HG02610 (cell line): ENCODE measurements at regions not wholly inside any gene's neighbourhood (a gene's known extent, or its start where the extent isn't known, plus 50 kb on each side); places are given as distances from the start of the nearest gene placed in this dataset.
"Not testable (repeated sequence)": the region's sequence is repeated elsewhere in the genome, so short reads cannot be mapped to it uniquely, and the experiment has no call there.

ENCODE experiments used
- ATAC-seq: cut with Tn5 transposase; IDR thresholded peaks from one replicate; pipeline ENCODE4 v1.9.1; 2021; ENCODE audit warnings: mild to moderate bottlenecking, moderate library complexity; ENCODE audit not compliant: unreplicated experiment

DNA sequence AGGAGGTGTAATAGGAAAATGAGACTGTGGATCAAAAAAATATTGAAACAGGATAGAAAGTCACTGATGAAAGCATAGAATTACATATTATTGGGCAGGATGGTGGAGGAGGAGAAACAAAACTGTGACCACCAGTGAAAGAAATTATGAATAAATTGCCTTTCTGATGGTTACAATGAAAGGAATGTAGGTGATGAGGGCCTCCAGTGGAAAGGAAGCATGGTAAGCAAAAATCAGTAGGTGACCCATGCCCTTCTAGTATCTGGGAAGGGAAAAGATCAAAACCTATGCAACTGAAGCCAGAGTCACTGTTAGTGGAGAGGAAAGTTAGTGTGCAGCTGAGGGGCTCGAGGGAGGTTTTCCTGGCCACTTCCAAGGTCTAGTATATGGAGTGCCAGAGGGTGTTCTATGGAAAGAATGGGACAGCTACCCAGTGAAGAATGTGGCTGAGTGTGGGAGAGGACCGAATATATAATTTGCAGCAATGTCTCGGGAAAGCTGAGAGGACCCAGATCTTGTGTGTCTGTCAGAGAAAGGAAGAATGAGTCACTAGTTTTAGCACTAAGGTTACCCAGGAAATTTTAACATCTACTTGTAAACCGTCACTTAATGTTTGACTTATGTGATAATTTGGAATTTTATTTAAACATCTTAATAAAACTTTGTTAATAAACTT, 146.2 kb downstream of the NFKBIZ start:
- ATAC-seq, result no peak

DNA sequence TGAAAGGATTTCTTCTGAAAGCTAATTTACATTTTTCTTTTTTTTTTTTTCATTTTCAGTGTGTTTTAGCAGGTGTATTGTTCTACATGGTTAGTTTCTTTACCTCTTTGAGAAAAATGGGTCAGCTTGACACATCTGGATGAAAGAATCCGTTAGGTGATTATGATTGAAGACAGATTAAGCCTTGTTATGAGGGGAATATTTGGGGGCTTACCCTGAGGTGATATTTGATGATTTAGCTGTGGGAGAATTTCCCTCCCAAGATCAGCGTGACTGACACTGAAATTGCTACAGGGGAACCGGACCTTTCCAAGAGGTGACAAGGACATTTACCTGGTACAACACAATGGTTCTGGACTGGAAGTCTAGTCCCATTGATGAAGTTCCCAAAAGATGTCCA, 147.5 kb downstream of the NFKBIZ start:
- ATAC-seq, result peak; percentile 59

DNA sequence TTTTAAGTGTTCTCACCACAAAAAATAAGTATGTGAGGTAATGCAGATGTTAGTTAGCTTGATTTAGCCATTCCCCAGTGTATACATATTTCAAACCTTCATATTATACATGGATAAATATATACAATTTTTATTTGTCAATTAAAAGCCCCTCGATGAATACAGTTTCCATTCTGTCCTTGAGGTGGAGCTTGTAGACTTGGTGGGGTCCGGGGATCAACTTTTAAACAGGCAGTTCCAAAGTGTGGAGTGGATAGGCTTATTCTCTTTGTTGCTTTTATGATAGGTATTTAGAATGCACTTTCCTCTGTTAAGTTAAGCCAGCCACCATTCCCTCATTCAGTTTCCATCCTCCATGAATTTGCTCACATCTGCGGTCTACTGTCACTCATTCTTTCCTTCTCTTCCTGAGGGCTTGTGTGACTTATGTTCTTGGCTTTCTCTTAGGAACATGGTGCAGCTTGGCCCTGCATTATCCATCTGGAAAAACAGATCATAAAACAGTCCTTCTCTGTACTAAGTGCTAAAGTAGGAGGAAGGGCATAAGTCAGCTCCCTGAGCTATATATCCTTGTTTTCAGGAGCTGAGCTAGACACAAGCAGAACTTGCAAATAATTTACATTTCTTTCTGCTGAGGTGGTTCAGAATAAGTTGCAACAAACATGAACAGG, 149.1 kb downstream of the NFKBIZ start:
- ATAC-seq, result no peak

DNA sequence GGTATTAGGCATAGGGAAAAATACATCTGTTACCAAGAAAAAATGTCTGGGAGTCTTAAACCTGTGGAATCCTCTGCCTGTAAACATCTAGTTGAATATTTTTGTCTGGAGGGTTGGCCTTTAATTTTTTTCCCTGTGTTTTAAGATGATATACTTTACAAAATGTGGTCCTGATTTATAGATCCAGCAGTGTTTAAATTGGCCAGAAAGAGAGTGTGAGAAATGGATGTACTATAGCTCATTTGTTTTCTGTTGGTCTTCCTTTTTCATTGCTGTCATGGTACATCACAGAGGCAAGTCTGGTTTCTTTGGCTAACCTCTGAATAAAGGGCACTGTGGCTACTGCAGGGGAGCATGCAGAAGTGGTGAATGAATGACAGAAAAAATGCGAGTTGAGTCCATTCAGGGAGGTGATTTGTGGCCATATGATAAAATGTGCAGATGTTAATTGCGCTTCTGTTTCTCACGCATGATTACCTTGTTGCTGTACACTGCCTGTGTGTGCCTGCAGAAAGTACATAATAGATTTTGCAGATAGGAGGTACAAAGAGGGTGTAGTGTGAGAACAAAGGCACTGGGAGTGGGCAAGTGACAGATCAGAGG, 150.0 kb downstream of the NFKBIZ start:
- no peak for ATAC-seq

DNA sequence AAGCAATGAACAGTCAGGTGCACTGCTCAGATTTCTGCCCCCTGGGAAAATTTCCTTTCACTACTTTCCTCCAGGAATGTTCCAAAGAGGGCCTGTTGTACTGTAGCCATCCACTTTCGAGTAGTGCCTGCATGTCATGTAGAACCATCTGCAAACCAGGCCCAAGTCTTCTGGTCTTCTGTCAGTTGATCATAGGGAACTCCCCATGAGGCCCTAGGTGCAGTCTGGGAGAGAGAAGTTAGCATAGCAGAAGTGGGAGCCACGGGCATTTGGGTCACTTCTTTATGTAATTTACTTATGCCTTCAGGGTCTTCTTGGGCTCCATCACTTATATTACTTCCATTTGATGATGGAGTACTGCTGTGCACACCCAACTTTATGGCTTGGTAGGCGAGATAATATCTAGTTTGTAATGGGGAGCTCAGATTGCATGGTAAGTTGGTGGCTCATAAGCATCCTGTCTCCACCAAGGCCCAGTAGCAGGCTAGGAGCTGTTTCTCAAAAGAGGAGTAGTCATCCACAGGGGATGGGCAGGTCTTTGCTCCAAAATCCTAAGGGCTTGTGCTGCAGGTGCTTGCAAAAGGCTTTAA, 151.4 kb downstream of the NFKBIZ start:
- ATAC-seq, result no peak

DNA sequence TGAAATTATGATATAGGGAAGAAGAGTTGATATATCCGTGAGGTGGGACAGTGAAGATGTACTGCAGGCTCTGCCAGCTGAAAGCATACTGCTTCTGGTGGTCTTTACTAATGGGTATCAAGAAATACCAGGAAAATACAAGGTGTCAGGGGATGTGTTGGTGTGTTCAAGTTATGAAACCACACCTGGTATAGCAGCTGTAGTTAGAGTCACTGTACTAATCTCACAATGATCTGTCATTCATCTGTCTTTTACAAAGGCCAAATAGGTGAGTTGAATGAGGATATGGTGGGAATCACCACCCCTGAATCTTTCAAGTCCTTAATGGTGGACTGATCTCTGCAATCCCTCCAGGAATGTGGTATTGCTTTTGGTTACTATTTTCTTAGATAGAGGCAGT, 152.7 kb downstream of the NFKBIZ start:
- peak; percentile 32 for ATAC-seq

DNA sequence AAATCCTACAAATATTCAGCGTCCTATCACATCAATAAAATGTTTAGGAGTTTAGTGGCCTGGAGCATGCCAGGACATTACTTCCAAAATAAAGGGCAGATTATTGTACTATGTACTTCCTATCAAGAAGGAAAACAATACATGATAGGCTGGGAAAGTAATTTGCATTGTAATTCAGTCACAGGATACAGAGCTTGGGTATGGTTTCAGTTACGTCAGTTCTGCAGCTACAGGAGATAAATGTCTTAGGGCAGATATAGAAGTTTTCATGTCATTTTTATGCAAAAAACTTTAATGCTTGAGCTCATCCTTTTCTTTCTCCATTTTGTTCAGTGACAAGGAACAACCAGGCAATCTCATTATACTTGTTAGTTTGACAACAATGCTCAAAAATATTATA, 155.2 kb downstream of the NFKBIZ start:
- ATAC-seq, result no peak

DNA sequence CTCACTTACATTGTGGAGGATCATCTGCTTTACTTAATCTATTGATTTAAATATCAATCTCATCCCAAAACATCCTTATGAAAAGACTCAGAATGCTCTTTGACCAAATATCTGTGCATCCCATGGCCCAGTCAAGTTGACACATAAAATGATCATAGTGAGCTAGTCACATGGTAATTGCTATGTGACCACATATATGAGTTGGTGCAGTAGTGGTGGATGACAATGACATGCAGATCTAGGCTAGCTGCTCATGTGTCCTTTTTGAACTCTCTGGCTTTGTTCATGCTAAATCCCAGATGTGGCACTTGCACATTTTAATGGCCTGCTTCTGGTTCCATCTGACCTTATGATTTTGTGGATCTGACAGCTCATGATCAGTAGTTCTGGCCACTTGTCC, 156.2 kb downstream of the NFKBIZ start:
- ATAC-seq, result no peak

DNA sequence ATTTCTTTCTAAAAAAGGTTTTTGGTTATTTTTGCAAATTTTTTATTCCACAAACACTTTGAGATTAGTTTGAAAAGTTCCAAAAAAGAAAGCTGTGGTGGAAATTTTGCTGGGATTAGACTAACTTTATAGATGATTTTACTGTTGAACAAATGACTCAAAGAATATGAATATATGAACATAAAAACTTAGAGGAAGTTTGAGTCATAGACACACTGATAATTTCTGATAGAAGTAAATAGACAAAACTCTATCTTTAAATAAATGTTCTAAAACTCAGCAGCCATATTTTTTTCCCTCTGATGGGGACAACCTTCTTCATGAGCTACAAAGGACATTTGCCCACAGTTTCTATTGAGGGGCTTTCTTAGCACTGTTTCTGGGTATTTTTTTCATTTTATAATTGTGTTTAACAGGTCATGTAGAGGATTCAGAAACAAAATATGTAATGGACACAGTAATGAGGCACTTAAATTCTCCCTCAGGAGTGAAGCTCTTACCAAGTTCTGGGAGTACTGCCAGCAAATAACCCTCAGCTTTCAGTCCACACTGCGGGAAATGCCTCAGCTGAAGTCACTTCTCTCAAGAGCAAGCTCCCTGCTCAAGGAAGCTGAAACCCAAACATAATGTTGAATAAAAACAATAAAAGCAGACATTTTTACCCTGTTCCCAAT, 157.6 kb downstream of the NFKBIZ start:
- ATAC-seq, result peak; percentile 34

DNA sequence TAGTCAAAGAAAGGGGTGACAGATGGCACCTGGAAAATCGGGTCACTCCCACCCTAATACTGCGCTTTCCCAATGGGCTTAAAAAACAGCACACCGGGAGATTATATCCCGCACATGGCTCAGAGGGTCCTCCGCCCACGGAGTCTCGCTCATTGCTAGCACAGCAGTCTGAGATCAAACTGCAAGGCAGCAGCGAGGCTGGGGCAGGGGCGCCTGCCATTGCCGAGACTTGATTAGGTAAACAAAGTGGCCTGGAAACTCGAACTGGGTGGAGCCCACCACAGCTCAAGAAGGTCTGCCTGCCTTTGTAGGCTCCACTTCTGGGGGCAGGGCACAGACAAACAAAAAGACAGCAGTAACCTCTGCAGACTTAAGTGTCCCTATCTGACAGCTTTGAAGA, 159.1 kb downstream of the NFKBIZ start:
- ATAC-seq, result not testable (repeated sequence)

DNA sequence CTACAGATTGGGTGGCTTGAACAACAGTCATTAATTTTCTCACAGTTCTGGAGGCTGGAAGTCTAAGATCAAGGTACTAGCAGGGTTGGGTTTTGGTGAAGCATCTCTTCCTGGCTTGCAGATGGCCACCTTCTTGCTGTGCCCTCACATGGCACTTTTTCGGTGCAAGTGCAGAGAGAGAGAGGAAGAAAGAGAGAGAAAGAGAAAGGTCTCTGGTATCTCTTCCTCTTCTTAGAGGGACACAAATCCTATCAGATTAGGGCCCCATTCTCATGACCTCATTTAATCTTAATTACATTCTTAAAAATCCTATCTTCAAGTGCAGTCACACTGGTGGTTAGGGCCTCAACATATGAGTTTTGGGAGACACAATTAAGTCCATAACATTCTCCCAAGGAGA, 167.1 kb downstream of the NFKBIZ start:
- no peak for ATAC-seq

DNA sequence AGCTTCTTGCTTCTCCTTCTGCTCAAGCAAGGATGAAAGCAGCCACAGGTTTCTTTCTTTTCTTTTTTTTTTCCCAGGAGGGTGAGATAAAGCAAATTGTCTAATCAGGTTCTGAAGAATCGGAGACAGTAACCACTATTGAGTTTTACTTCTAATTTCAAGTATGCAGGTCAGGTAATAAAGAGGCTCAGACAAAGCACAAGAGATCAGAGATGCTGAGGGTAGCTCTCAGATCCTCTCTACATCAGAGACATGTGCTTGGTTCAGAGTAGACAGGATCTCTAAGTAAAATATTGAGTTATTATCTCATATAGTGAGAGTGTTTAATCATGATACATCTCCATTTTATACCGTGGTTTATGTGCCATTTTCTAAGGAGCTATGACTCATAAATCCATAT, 168.5 kb downstream of the NFKBIZ start:
- ATAC-seq, result no peak

DNA sequence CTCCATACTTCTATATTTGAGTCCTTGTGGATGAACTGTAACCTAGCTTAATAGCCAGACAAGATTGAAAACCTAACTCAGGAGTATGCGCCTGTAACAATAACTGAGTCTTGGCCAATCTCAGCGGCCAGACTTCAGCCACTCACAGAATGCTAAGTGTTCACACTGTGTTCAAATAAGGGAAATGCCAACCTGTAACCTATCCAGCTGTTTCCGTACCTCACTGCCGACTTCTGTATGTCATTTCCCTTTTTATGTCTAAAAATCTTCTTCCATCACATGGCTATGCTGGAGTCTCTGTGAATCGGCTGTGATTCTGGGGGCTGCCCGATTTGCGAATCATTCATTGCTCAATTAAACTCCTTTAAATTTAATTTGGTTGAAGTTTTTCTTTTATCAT, 169.2 kb downstream of the NFKBIZ start:
- peak; percentile 40 for ATAC-seq

DNA sequence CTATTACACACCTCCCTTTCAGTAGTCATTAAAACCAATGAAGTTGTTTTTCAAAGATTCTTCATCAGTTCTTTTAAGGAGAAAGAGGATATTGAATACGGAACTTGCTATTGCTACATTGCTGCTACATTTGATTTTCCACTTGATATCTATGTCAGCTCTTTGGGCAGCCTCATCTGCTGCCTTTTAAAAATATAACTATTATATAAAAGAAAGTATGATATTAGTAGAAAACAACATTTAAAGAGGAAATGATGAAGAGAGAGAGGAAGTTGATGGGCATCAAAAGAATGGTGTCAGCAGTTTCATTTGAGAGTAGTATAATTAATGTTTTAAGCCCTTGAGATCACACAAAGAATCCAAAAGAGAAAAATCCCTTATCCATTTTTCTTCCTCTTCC, 171.4 kb downstream of the NFKBIZ start:
- no peak for ATAC-seq

DNA sequence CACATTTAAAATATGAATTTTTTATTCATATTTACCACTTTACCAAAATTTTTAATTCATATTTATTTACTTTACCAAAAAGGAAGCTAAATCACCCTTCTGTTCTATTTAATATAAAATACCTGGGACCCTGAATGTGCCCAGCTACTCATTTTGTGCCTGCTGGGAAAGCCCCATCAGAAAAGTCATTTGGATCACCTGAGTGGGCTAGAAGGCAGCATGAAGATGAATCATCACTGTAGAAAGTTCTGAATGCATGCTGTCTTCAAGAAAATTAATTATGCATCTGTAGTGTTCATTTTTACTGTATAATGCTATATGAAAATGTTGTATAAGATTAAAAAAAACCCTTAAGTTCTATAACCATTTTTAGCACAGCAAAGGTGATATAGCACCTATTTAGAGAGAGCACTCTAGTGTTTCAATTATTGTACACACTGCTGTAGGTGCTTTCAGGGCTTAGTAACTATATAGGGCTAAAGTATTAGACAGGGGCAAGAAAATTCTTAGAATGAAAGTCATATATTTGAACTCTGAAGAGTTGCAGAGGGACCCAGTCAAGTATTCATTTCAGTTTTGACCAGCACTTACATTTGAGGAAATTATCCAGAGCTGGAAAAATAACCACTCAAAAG, 175.1 kb downstream of the NFKBIZ start:
- peak; percentile 88 for ATAC-seq

DNA sequence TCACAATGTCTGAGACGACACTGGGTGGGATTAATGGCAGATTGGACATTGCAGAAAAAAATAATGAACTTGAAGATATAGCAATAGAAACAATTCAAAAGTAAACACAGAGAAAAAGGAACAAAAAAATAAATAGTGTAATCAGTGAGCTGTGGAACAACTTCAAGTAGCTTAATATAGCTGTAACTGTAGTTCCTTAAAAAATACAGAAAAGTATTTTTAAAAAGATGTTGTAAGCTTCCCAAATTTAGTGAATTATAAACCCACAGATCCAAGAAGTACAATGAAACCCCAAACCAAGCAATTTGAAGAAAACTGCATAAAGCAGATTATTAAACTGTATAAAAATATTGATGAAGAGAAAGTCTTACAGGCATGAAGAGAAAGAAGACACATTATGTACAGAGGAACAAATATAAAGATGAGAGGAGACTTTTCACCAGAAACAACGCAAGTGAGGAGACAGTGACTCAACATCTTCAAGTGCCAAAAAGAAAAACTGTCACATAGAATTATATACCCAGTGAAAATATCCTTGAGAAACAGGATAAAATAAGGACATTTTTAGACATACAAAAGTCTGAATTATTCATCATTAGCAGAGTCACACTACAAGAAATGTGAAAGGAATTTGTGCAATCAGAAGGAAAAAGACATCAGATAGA, 176.4 kb downstream of the NFKBIZ start:
- no peak for ATAC-seq

DNA sequence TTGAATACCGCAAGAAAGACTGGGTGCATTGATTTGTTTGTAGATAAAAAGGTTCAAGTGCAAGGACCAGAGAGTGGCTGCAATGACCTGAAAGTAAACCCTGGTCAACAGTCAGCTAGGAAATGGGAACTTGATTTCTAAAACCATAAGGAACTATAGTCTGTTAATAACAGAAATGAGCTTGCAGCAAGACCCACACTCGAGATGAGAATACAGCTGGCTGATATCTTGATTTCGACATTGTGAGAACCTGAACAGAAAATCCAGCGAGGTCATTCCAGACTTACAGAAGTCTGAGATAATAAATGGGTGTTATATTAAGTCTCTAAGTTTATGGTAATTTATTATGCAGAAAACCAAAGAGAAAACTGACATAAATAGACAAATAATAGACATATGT, 177.3 kb downstream of the NFKBIZ start:
- ATAC-seq, result no peak

DNA sequence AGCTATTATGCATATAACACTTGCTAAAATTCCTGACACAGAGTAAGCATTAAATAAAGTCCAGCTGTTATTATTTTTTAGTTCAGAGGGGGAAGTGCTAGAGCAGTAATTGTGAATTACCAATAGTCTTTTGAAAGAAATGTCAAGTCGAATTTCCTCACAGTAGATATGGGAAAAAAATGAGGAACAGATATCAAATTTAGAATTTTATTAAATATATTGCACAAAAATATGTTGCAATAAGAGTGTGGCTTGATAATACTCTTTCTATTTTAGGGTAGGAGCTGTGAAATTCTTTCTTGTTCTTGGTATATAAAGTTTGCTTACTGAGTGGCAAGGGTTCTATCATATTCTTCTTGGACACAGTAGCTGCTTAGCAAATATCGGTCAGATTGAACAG, 181.3 kb downstream of the NFKBIZ start:
- no peak for ATAC-seq

DNA sequence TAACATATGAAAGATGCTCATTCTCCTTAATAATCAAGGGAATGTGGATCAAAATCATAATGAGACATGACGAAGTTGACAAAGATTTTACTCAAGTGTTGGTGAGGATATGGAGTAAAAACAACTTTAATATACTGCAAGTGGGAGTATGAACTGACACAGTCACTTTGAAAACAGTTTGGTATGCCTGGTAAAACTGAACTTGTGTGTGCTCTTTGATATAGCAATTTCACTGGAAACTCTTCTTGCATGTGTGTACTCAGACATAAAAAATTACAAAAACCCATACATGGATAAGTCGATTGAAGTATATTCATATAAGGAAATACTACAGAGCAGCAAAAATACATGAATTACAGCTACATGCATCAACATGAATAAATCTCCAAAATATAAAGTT, 182.5 kb downstream of the NFKBIZ start:
- no peak for ATAC-seq
